ENCODE measurements at regions not wholly inside any gene's neighbourhood (a gene's known extent, or its start where the extent isn't known, plus 50 kb on each side); places are given as distances from the start of the nearest gene placed in this dataset.

- no peak overlapping the region for H3K4me3 ChIP-seq (ENCODE audit: low read depth, low read length)
- in situ Hi-C loops (cut with HindIII; ENCODE audit: low sequenced_read_pairs) = no loop called here
- no peak for DNase-seq (ENCODE audit: low read depth)
- no peak for TF ChIP-seq CTCF (IDR thresholded peaks at IDR 0.05; ENCODE audit: low read depth, low read length, missing control alignments)
Observed at GRCh38 chr3:82791241-82791640, 1029.8 kb upstream of the GBE1 start.

- H3K4me3 ChIP-seq (ENCODE audit: low read depth, low read length) = no peak overlapping the region
- in situ Hi-C loops (cut with HindIII; ENCODE audit: low sequenced_read_pairs) = no loop called here
- DNase-seq (ENCODE audit: low read depth) = no peak
Observed at GRCh38 chr3:82790307-82791097, 1029.1 kb upstream of the GBE1 start.

GRCh38 chr3:82783194-82783593, 1021.7 kb upstream of the GBE1 start:
- H3K4me3 ChIP-seq (ENCODE audit: low read depth, low read length) = no peak overlapping the region
- no peak for DNase-seq (ENCODE audit: low read depth)
- in situ Hi-C loops (cut with HindIII; ENCODE audit: low sequenced_read_pairs) = no loop called here
- no peak for TF ChIP-seq CTCF (IDR thresholded peaks at IDR 0.05; ENCODE audit: low read depth, low read length, missing control alignments)

More at GRCh38 chr3:82790307-82791097, 1029.1 kb upstream of the GBE1 start:
- TF ChIP-seq CTCF (IDR thresholded peaks at IDR 0.05; ENCODE audit: low read depth, low read length, missing control alignments) = no peak

GRCh38 chr3:82773207-82773606, 1011.8 kb upstream of the GBE1 start:
- H3K4me3 ChIP-seq (ENCODE audit: low read depth, low read length) = no peak overlapping the region
- in situ Hi-C loops (cut with HindIII; ENCODE audit: low sequenced_read_pairs) = no loop called here
- TF ChIP-seq CTCF (IDR thresholded peaks at IDR 0.05; ENCODE audit: low read depth, low read length, missing control alignments) = no peak
- no peak for DNase-seq (ENCODE audit: low read depth)

GRCh38 chr3:82764521-82764920, 1003.1 kb upstream of the GBE1 start:
- in situ Hi-C loops (cut with HindIII; ENCODE audit: low sequenced_read_pairs) = no loop called here
- DNase-seq (ENCODE audit: low read depth) = no peak
- no peak for TF ChIP-seq CTCF (IDR thresholded peaks at IDR 0.05; ENCODE audit: low read depth, low read length, missing control alignments)
- no peak overlapping the region for H3K4me3 ChIP-seq (ENCODE audit: low read depth, low read length)

- no peak for TF ChIP-seq CTCF (IDR thresholded peaks at IDR 0.05; ENCODE audit: low read depth, low read length, missing control alignments)
- in situ Hi-C loops (cut with HindIII; ENCODE audit: low sequenced_read_pairs) = no loop called here
- H3K4me3 ChIP-seq (ENCODE audit: low read depth, low read length) = no peak overlapping the region
- no peak for DNase-seq (ENCODE audit: low read depth)
Observed at GRCh38 chr3:82761858-82762257, 1000.4 kb upstream of the GBE1 start.
